Endothelial cell (in vitro differentiated cells): ENCODE measurements at regions not wholly inside any gene's neighbourhood (a gene's known extent, or its start where the extent isn't known, plus 50 kb on each side); places are given as distances from the start of the nearest gene placed in this dataset.
A peak's percentile ranks its signal among the peaks of the same experiment; 100 is the strongest.

Experiments used
- DNase-seq: peaks from one replicate; pipeline ENCODE4 v3.0.0; 2021; ENCODE audit warnings: low spot score
- H3K27ac Mint-ChIP-seq: one replicate; pipeline ENCODE4 v1.8.0; 2021; ENCODE audit warnings: mixed read lengths, inconsistent platforms; ENCODE audit not compliant: unreplicated experiment
- H3K27me3 Mint-ChIP-seq: one replicate; pipeline ENCODE4 v1.8.0; 2021; ENCODE audit warnings: mild to moderate bottlenecking, moderate library complexity, mixed read lengths, inconsistent platforms; ENCODE audit not compliant: unreplicated experiment
- H3K36me3 Mint-ChIP-seq: one replicate; pipeline ENCODE4 v1.8.0; 2021; ENCODE audit warnings: mild to moderate bottlenecking, low read depth, mixed read lengths, inconsistent platforms; ENCODE audit not compliant: unreplicated experiment
- H3K4me1 Mint-ChIP-seq: one replicate; pipeline ENCODE4 v1.8.0; 2021; ENCODE audit warnings: mild to moderate bottlenecking, mixed read lengths, inconsistent platforms; ENCODE audit not compliant: unreplicated experiment
- H3K4me3 Mint-ChIP-seq: one replicate; pipeline ENCODE4 v1.8.0; 2021; ENCODE audit warnings: mild to moderate bottlenecking, mixed read lengths, inconsistent platforms; ENCODE audit not compliant: unreplicated experiment
- H3K9me3 Mint-ChIP-seq: one replicate; pipeline ENCODE4 v1.8.0; 2021; ENCODE audit warnings: mixed read lengths, inconsistent platforms; ENCODE audit not compliant: unreplicated experiment
- CTCF ChIP-seq: fragments of 200-600 bp; sonication (generic); IDR thresholded peaks from one replicate; pipeline ENCODE4 v1.5.0; 2021; ENCODE audit warnings: antibody characterized with exemption; ENCODE audit not compliant: unreplicated experiment

- Mint-ChIP-seq H3K4me1 (peaks cover 13% of the 10 kb centered on the region), H3K4me3 (no peak overlapping the region), H3K9me3 (no peaks in the 10 kb centered on the region), H3K27me3 (peaks cover 1% of the 10 kb centered on the region), H3K36me3 (no peaks in the 10 kb centered on the region), H3K27ac (no peak overlapping the region)
- TF ChIP-seq CTCF = no peak
- DNase-seq = no peak
Observed at GRCh38 chrY:15368786-15369185, 844.5 kb downstream of the NLGN4Y start.

GRCh38 chrY:15385178-15385577, 860.8 kb downstream of the NLGN4Y start:
- Mint-ChIP-seq H3K9me3 (no peaks in the 10 kb centered on the region), H3K4me1 (no peaks in the 10 kb centered on the region), H3K27ac (no peak overlapping the region), H3K36me3 (no peaks in the 10 kb centered on the region), H3K27me3 (no peaks in the 10 kb centered on the region), H3K4me3 (no peak overlapping the region)
- TF ChIP-seq CTCF = no peak
- no peak for DNase-seq

DNA sequence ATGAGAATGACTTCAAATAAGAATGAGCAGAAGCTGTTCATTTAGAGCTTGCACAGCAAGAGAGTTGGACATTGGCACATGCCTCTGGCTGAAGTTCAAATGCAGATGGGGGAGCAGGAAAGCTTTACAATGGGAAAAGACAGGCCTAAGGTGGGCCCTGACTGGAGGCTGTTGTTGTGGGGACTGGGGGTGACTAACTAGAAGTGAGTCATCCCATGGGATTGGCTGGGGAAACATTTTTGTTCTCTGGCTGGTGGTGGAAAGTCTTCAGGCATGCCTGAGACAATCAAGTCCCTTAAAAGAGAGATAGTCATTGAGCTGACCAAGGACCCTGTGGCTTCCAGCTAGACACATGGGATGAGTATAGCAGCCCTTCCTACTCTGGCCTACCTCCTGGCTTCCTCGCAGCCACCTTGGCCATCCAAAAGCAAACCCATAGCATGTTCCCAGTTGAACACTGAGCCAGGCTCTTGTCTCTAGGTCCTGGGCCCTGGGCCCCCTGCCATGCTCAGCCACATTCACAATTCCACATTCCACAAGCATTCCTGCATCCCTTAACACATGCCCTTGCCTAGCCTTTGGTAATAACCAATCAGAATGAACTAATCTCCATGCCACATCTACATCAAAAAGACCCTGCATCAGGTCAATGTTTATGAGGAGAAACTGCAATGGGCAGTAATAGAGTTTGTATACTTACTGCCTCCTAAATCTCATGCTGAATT, 873.4 kb downstream of the NLGN4Y start:
- H3K9me3 Mint-ChIP-seq = no peaks in the 10 kb centered on the region
- no peak for TF ChIP-seq CTCF
- peaks cover 17% of the 10 kb centered on the region for H3K4me1 Mint-ChIP-seq
- no peak overlapping the region for H3K4me3 Mint-ChIP-seq
- H3K27me3 Mint-ChIP-seq = no peaks in the 10 kb centered on the region
- no peaks in the 10 kb centered on the region for H3K36me3 Mint-ChIP-seq
- H3K27ac Mint-ChIP-seq = no peak overlapping the region
- no peak for DNase-seq

DNA sequence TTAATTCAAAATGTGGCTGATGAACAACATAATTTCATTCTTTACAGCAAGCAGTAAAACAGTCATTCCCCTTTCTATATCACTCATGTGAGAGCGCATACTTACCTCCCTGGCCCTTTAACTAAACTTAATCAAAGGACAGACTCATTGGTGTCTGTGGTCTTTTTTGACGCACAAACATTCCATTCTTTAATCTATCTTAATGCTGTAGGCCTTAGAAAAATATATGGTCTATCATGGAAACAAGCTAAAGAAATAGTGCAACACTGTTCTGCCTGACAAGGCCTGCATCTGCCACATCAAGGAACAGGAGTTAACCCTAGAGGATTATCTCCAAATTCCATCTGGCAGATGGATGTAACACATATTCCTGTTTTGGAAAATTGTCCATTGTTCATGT, 878.1 kb downstream of the NLGN4Y start:
- H3K4me1 Mint-ChIP-seq = peaks cover 20% of the 10 kb centered on the region
- DNase-seq = no peak
- TF ChIP-seq CTCF = no peak
- no peak overlapping the region for H3K4me3 Mint-ChIP-seq
- peak overlapping the region; percentile 90 for H3K27ac Mint-ChIP-seq
- no peaks in the 10 kb centered on the region for H3K36me3 Mint-ChIP-seq
- no peaks in the 10 kb centered on the region for H3K27me3 Mint-ChIP-seq
- peaks cover 4% of the 10 kb centered on the region for H3K9me3 Mint-ChIP-seq

DNA sequence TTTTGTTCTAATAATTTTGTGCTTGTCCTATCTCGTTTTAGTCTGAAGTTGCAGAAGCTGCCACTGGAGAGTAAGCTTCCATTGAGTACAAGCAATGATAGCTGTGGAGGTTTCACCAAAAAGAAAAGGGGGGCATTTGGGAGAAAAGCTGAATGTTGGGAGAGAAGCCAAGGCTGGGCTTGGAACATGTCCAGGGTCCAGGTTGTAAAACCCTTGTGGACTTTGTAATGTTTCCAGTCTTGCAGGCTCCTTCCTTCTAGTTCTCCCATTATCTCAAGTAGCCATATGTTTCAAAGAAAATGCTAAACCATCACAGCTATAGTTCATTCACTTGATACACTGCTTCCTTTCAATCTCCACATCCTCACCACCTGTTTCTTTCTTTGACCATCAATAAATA, 880.2 kb downstream of the NLGN4Y start:
- no peaks in the 10 kb centered on the region for H3K36me3 Mint-ChIP-seq
- no peak overlapping the region for H3K27ac Mint-ChIP-seq
- no peak for TF ChIP-seq CTCF
- no peak overlapping the region for H3K4me3 Mint-ChIP-seq
- peaks cover 20% of the 10 kb centered on the region for H3K4me1 Mint-ChIP-seq
- peaks cover 6% of the 10 kb centered on the region for H3K9me3 Mint-ChIP-seq
- DNase-seq = no peak
- no peaks in the 10 kb centered on the region for H3K27me3 Mint-ChIP-seq
